H1 (cell line): ENCODE measurements at regions not wholly inside any gene's neighbourhood (a gene's known extent, or its start where the extent isn't known, plus 50 kb on each side); places are given as distances from the start of the nearest gene placed in this dataset.

ENCODE experiments used
- CTCF ChIA-PET: fragments of 300-600 bp; sonication (Branson Sonifier 250); formaldehyde crosslinking; loops from one replicate; lab custom pipeline; 2021; ENCODE audit not compliant: partially characterized antibody; lab: Charles Lee
- POLR2A ChIA-PET: fragments of 300-600 bp; sonication (Branson Sonifier 250); formaldehyde crosslinking; loops from one replicate; lab custom pipeline; 2021; ENCODE audit warnings: inconsistent platforms; ENCODE audit not compliant: partially characterized antibody; lab: Charles Lee
- DNase-seq, 2 experiments: peaks; one replicate each; pipeline versions ENCODE4 v3.0.0 to v3.0.0-alpha.2; 2010 to 2022; ENCODE audit warnings: low spot score in 2 of 2, low read depth in 1 of 2, mixed read lengths in 1 of 2
- FAIRE-seq: peaks from 2 replicates; lab custom pipeline; 2011; peaks lifted over from hg19 to GRCh38; lab: Jason Lieb, UNC
- H2AFZ ChIP-seq: 2 replicates; pipeline ENCODE4 v1.8.1; 2012; ENCODE audit warnings: low read length, inconsistent platforms
- H2AK5ac ChIP-seq: 2 replicates; pipeline ENCODE4 v1.6.1; 2013; ENCODE audit warnings: low read depth, low read length
- H2BK120ac ChIP-seq: replicated peaks from 2 replicates; pipeline ENCODE3; 2013; ENCODE audit warnings: low read depth, low read length, inconsistent platforms
- H2BK12ac ChIP-seq: 2 replicates; pipeline ENCODE4 v1.6.1; 2013; ENCODE audit warnings: low read depth, low read length
- H2BK15ac ChIP-seq: 2 replicates; pipeline ENCODE4 v1.6.1; 2013; ENCODE audit warnings: low read length
- H2BK20ac ChIP-seq: 2 replicates; pipeline ENCODE4 v1.6.1; 2013; ENCODE audit warnings: low read length
- H2BK5ac ChIP-seq: 2 replicates; pipeline ENCODE4 v1.6.1; 2013; ENCODE audit warnings: low read depth, low read length
- H3K14ac ChIP-seq: 2 replicates; pipeline ENCODE4 v1.6.1; 2013; ENCODE audit warnings: inconsistent platforms; ENCODE audit not compliant: insufficient read length
- H3K18ac ChIP-seq: 2 replicates; pipeline ENCODE4 v1.6.1; 2013; ENCODE audit warnings: low read length; ENCODE audit errors: extremely low read depth
- H3K23ac ChIP-seq: 2 replicates; pipeline ENCODE4 v1.6.1; 2013; ENCODE audit warnings: inconsistent platforms; ENCODE audit not compliant: insufficient read length
- H3K23me2 ChIP-seq: 2 replicates; pipeline ENCODE4 v1.6.1; 2013; ENCODE audit warnings: low read depth, low read length
- H3K27ac ChIP-seq: 2 replicates; pipeline ENCODE4 v1.6.1; 2011; ENCODE audit warnings: low read depth, low read length, inconsistent platforms
- H3K27me3 ChIP-seq, 4 experiments: replicated peaks in 1 of 4; 1 replicate in 1 of 4; 2 replicates in 3 of 4; pipeline versions ENCODE4 v1.6.1 to v1.8.1; 2011 to 2013; ENCODE audit warnings: low read length in 3 of 4, mild to moderate bottlenecking in 3 of 4, inconsistent platforms in 2 of 4, mixed read lengths in 2 of 4, moderate library complexity in 1 of 4; ENCODE audit not compliant: control insufficient read depth in 3 of 4, insufficient read depth in 3 of 4; ENCODE audit errors: extremely low read depth in 1 of 4
- H3K36me3 ChIP-seq, 4 experiments: 2 replicates each; pipeline versions ENCODE4 v1.6.1 to v1.8.1; 2011 to 2013; ENCODE audit warnings: mild to moderate bottlenecking in 4 of 4, low read length in 3 of 4, moderate library complexity in 2 of 4, control low read depth in 1 of 4, inconsistent platforms in 1 of 4; ENCODE audit not compliant: insufficient read depth in 4 of 4, control insufficient read depth in 2 of 4
- H3K4ac ChIP-seq: replicated peaks from 2 replicates; pipeline ENCODE3; 2013; ENCODE audit warnings: low read length, low read depth, mixed read lengths, inconsistent platforms; ENCODE audit not compliant: insufficient read length
- H3K4me1 ChIP-seq, 4 experiments: replicated peaks in 1 of 4; 1 replicate in 1 of 4; 2 replicates in 3 of 4; pipeline versions ENCODE4 v1.6.1 to v1.8.1; 2011 to 2013; ENCODE audit warnings: low read length in 3 of 4, inconsistent platforms in 2 of 4, mixed read lengths in 1 of 4; ENCODE audit not compliant: insufficient read depth in 4 of 4, control insufficient read depth in 3 of 4
- H3K4me2 ChIP-seq, 2 experiments: 2 replicates each; pipeline versions ENCODE4 v1.6.1 to v1.8.1; 2011 to 2013; ENCODE audit warnings: low read depth in 2 of 2, low read length in 2 of 2, control low read depth in 1 of 2, inconsistent platforms in 1 of 2, mild to moderate bottlenecking in 1 of 2; ENCODE audit not compliant: insufficient read depth in 1 of 2
- H3K4me3 ChIP-seq, 4 experiments: fragments of 200-600, 300-600 bp in 1 of 4; sonication (generic), shearing (Covaris generic), sonication (Bioruptor Twin) in 1 of 4; 2 replicates each; pipeline versions ENCODE4 v1.5.1 to v1.8.1; 2011 to 2016; ENCODE audit warnings: low read length in 4 of 4, low read depth in 3 of 4, control low read depth in 2 of 4, inconsistent platforms in 2 of 4, mild to moderate bottlenecking in 2 of 4, mixed read lengths in 1 of 4, moderate library complexity in 1 of 4; ENCODE audit not compliant: insufficient read depth in 2 of 4; ENCODE audit errors: extremely low read depth in 1 of 4
- H3K56ac ChIP-seq: replicated peaks from 2 replicates; pipeline ENCODE3; 2013; ENCODE audit warnings: low read depth, mild to moderate bottlenecking, mixed read lengths, low read length, inconsistent platforms; ENCODE audit not compliant: insufficient read length
- H3K79me1 ChIP-seq: 2 replicates; pipeline ENCODE4 v1.6.1; 2013; ENCODE audit warnings: low read depth, low read length, control low read depth
- H3K79me2 ChIP-seq, 2 experiments: 2 replicates each; pipeline versions ENCODE4 v1.6.1 to v1.8.1; 2012 to 2013; ENCODE audit warnings: low read length in 2 of 2, mild to moderate bottlenecking in 2 of 2, inconsistent platforms in 1 of 2; ENCODE audit not compliant: insufficient read depth in 2 of 2, control insufficient read depth in 1 of 2
- H3K9ac ChIP-seq, 4 experiments: replicated peaks in 1 of 4; 1 replicate in 1 of 4; 2 replicates in 3 of 4; pipeline versions ENCODE4 v1.6.1 to v1.8.1; 2011 to 2013; ENCODE audit warnings: low read depth in 3 of 4, low read length in 3 of 4, control low read depth in 2 of 4, mild to moderate bottlenecking in 2 of 4, moderate library complexity in 2 of 4, inconsistent platforms in 1 of 4; ENCODE audit errors: extremely low read depth in 1 of 4
- H3K9me3 ChIP-seq, 2 experiments: 2 replicates each; pipeline versions ENCODE4 v1.6.1 to v1.8.1; 2012 to 2013; ENCODE audit warnings: mild to moderate bottlenecking in 2 of 2, moderate library complexity in 2 of 2, control low read depth in 1 of 2, inconsistent platforms in 1 of 2, low read depth in 1 of 2, low read length in 1 of 2, mixed read lengths in 1 of 2; ENCODE audit not compliant: insufficient read depth in 2 of 2
- H4K20me1 ChIP-seq, 2 experiments: replicated peaks in 1 of 2; 2 replicates each; pipeline versions ENCODE3 to v1.8.1; 2011 to 2013; ENCODE audit warnings: inconsistent platforms in 2 of 2, low read length in 2 of 2, mild to moderate bottlenecking in 1 of 2; ENCODE audit not compliant: insufficient read depth in 2 of 2, control insufficient read depth in 1 of 2
- H4K5ac ChIP-seq: 2 replicates; pipeline ENCODE4 v1.6.1; 2013; ENCODE audit warnings: low read length, low read depth, mixed read lengths, inconsistent platforms; ENCODE audit not compliant: insufficient read length
- H4K8ac ChIP-seq: 2 replicates; pipeline ENCODE4 v1.8.0; 2013; ENCODE audit warnings: mild to moderate bottlenecking, moderate library complexity, low read length, inconsistent platforms; ENCODE audit not compliant: insufficient read depth; ENCODE audit errors: extremely low read depth
- H4K91ac ChIP-seq: replicated peaks from 2 replicates; pipeline ENCODE3; 2013; ENCODE audit warnings: low read length, mixed read lengths, inconsistent platforms; ENCODE audit not compliant: insufficient read length
- ATF2 ChIP-seq: IDR thresholded peaks from 2 replicates; pipeline ENCODE4 v1.6.1; 2012; ENCODE audit warnings: low read length, inconsistent platforms
- ATF3 ChIP-seq: IDR thresholded peaks from 2 replicates; pipeline ENCODE4 v1.6.1; 2011; ENCODE audit warnings: low read depth, mild to moderate bottlenecking, low read length; ENCODE audit not compliant: insufficient read depth
- CTBP2 ChIP-seq: IDR thresholded peaks from 2 replicates; pipeline ENCODE4 v1.7.0; 2011; ENCODE audit warnings: borderline replicate concordance, mild to moderate bottlenecking, moderate library complexity, mixed read lengths, low read length; ENCODE audit not compliant: insufficient read depth, insufficient read length
- JUN ChIP-seq: IDR thresholded peaks from 2 replicates; pipeline ENCODE4 v1.6.1; 2011; ENCODE audit warnings: low read depth, mild to moderate bottlenecking, improper control_type of control experiment, low read length
- MAX ChIP-seq: IDR thresholded peaks from 2 replicates; pipeline ENCODE4 v1.6.1; 2012; ENCODE audit warnings: inconsistent platforms
- SIN3A ChIP-seq, 2 experiments: IDR thresholded peaks in 1 of 2; conservative IDR thresholded peaks in 1 of 2; 2 replicates each; pipeline ENCODE4 v1.6.1; 2011 to 2012; ENCODE audit warnings: low read length in 2 of 2, improper control_type of control experiment in 1 of 2, low read depth in 1 of 2, mild to moderate bottlenecking in 1 of 2
- SIRT6 ChIP-seq: IDR thresholded peaks from one replicate; pipeline ENCODE4 v1.7.1; 2012; ENCODE audit warnings: low read length, inconsistent platforms
- SP1 ChIP-seq: IDR thresholded peaks from 2 replicates; pipeline ENCODE4 v1.6.1; 2011; ENCODE audit warnings: low read depth, low read length
- WGBS, 2 experiments: shearing (Covaris generic) in 1 of 2; methylation state at CpG; one replicate each; pipeline versions ENCODE4 v1.1.6 to v1.1.7; 2013 to 2015; ENCODE audit warnings: low lambda C conversion rate in 2 of 2, mixed read lengths in 2 of 2, inconsistent platforms in 1 of 2, low coverage in 1 of 2, missing lambda C conversion rate in 1 of 2; ENCODE audit not compliant: insufficient replicate concordance in 2 of 2, insufficient coverage in 1 of 2, insufficient read length in 1 of 2; ENCODE audit errors: extremely low coverage in 1 of 2, missing lambda C conversion rate in 1 of 2; 5-methylcytosine and 5-hydroxymethylcytosine counted together

GRCh38 chr19:29016926-29017760 is 195.8 kb downstream of the UQCRFS1 start:
- Histone ChIP-seq H2BK20ac (no peak overlapping the region), H3K4me3 (no peak overlapping the region), H3K23ac (no peak overlapping the region), H3K18ac (no peak overlapping the region; the same call in 1 of the 2 replicates), H2BK120ac (no peak overlapping the region), H2BK15ac (no peak overlapping the region), H3K4me1 (peaks cover 0 to 2% (median under 1%) of the 10 kb centered on the region in 4 experiments; a peak in 3 of 7 replicates), H3K23me2 (no peaks in the 10 kb centered on the region; the same call in 1 of the 2 replicates), H3K79me1 (no peaks in the 10 kb centered on the region), H3K9me3 (no peaks in the 10 kb centered on the region), H3K4ac (no peak overlapping the region), H2AK5ac (no peak overlapping the region), H4K91ac (no peak overlapping the region), H2BK5ac (no peak overlapping the region), H4K5ac (no peak overlapping the region), H3K4me2 (no peak overlapping the region), H2BK12ac (no peak overlapping the region)
- CTCF ChIA-PET: interaction anchor here (1.2 to 1.9 kb wide), 2 partner anchors 19 to 237 kb away, joined by 3 to 4 read pairs; no protein-coding TSS in a partner anchor
- DNase-seq (no peak), FAIRE-seq (no peak)
- WGBS, 2 experiments: 91% methylated on average over 11 of the region's 11 CpGs; no CpG with 5 or more reads in 1 of the 2 experiments
- POLR2A ChIA-PET: interaction anchor here (0.8 kb wide), 1 partner anchor 49 kb away, joined by 5 read pairs; no protein-coding TSS in a partner anchor
- TF ChIP-seq JUN (no peak), SP1 (no peak), CTBP2 (no peak), SIRT6 (no peak), ATF2 (no peak), ATF3 (no peak), MAX (no peak), SIN3A (conservative IDR thresholded peaks at IDR 0.05 in 1 of 2, IDR thresholded peaks at IDR 0.05 in 1 of 2; ENCODE audit: low read depth in 1 of 2, low read length in 2 of 2) (no peak)
- TF ChIP-seq, all 59 proteins: peak for 0
- no peak overlapping the region for H4K8ac ChIP-seq
- no peaks in the 10 kb centered on the region for H3K79me2 ChIP-seq
- no peak overlapping the region for H3K9ac ChIP-seq
- no peaks in the 10 kb centered on the region for H4K20me1 ChIP-seq
- H2AFZ ChIP-seq: no peak overlapping the region
- H3K36me3 ChIP-seq: no peaks in the 10 kb centered on the region
- no peak overlapping the region for H3K56ac ChIP-seq
- H3K27ac ChIP-seq: no peak overlapping the region
- no peak overlapping the region for H3K14ac ChIP-seq
- H3K27me3 ChIP-seq: no peaks in the 10 kb centered on the region; a peak in 2 of 7 replicates
